Activated CD8-positive, alpha-beta memory T cell treated with anti-CD3 and anti-CD28 coated beads, Interleukin-2, amount 50 U/mL, for 4 hours (primary cell): ENCODE measurements at regions not wholly inside any gene's neighbourhood (a gene's known extent, or its start where the extent isn't known, plus 50 kb on each side); places are given as distances from the start of the nearest gene placed in this dataset.

Experiments
- DNase-seq: peaks from one replicate; pipeline ENCODE4 v3.0.0-alpha.2; 2020

GRCh38 chr2:41420872-41421271 is 626.9 kb upstream of the PKDCC start:
- no peak for DNase-seq

GRCh38 chr2:41431756-41432155 is 616.1 kb upstream of the PKDCC start:
- DNase-seq, result no peak

DNA sequence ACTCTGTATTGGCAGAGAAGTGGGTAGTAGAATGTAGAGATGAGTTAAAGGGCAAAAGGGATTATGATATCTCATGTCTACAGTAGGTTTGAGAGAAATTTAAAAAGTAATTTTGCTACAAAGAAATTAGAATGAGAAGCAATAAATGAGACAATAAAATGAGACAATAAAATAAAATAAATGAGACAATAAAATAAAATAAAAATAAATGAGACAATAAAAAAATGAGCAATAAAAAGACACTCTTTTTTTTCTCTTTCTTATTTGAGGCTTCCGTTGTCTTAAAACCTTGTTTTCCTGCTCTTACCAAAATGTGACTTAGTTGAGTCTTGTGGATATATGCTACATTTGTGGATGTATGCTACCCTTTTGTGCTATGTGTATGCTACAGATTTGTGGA is 615.4 kb upstream of the PKDCC start:
- DNase-seq, result no peak

DNA sequence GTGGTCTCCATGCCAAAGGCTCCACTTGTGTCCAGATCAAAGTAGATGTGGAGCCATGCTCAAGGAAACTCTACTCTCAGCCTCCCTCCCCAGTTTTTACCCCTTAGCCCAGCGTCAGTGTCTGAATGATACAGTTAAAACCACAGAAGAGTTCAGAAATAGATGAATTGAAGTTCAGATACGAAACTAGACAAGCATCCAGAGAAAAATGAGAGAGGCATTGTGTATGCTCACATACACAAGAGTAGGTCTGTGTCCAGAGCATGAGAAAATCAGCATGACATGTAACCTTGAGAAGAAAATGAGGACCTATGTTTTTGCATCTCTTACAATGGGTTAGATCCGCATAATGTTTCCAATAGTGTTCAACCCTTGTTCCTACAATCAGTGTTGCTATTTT is 612.8 kb upstream of the PKDCC start:
- no peak for DNase-seq

- DNase-seq, result no peak
Measured at GRCh38 chr2:41441958-41442357, 605.9 kb upstream of the PKDCC start.

- DNase-seq, result no peak
Measured at GRCh38 chr2:41445865-41446264, 602.0 kb upstream of the PKDCC start.

DNA sequence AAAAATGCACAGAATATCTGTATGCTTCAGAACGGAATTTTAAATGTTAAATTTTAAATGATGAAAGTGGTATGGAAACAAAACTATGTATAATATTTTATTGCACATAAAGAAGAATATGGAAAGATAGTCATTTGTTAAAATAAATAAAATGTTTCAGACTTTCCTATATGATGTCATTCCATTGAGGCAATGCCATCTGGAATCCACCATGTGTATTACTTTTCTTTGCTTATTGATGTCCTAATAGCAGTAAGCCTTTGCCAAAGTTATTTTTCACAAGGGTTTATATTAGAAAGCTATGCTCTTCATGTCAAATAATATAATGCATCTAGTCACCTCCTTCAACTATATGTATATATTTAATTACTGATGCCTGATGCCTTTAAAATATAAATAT is 601.6 kb upstream of the PKDCC start:
- DNase-seq, result no peak

DNA sequence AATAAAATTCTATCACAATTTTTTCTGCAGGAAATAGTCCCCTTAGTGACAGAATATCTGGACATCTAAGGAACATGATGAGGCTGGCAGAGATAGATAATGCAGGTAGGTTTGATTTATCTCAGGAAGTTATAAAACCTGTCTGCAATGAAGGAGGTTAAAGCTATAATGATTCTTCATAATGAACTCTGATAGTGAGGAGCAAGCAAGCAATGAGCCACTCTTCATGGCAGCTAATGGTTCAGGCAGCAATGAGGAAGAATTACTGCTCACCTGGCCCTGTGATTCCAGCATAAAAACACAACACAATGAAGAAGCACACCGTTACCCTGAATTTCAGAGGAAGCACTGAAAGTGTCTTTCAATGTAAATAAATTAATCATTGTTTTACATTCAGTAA is 599.6 kb upstream of the PKDCC start:
- DNase-seq, result no peak

DNA sequence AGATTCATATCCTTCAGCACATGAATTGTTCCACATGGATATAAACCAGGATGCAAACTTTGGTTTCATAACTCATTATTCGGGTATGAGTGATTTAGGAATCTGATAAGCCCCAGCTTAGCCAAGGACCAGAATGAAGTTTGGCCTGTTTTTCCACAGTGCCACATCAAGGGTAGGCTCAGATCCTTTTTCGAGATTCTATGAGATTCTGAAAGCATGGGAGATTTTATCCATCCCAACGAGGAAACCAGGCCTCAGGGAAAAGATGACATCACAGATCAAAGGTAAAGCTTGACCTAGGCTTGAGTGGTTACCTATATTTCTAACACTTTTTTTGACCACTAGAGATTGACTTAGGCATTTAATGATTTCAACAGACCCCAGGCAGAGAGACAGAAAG is 590.8 kb upstream of the PKDCC start:
- no peak for DNase-seq

GRCh38 chr2:41460661-41461060 is 587.2 kb upstream of the PKDCC start:
- no peak for DNase-seq

DNA sequence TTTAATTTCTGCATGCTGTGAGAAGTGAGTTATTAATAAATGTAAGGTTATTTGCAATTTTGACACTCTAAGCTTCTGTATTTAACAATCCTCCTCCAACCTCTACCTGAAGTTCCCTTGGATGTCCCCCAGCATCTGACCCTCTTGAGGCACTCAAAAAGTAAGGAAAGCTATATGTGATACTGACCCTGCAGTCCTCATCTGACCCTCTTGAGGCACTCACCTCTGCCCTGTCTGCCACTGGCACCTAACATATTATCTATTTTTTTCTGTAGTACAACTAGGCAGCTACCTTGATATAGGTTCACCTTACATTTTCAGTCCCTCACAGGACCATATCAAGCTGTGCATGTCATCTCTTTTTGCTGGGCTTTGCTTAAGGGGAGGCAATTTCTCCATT is 583.4 kb upstream of the PKDCC start:
- DNase-seq, result no peak

DNA sequence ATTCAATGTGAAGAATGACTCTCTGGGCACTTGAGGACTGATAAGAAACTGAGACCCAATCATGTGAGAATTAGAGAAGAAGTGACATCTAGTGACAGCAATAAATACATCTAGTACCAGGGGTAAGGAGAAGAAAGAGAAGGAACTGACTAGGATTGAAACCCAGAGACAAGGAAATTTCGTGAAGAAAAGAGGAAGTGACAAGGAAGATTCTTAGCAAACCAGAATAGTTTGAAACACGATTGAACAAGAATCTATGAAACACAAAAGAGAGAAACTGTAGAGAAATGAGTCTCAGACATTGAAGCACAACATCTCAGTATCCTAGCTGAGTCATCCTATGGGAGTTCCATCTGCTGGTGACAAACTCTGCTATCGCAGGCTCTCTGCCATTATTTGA is 571.9 kb upstream of the PKDCC start:
- DNase-seq, result no peak

GRCh38 chr2:41482659-41483058 is 565.2 kb upstream of the PKDCC start:
- no peak for DNase-seq

DNA sequence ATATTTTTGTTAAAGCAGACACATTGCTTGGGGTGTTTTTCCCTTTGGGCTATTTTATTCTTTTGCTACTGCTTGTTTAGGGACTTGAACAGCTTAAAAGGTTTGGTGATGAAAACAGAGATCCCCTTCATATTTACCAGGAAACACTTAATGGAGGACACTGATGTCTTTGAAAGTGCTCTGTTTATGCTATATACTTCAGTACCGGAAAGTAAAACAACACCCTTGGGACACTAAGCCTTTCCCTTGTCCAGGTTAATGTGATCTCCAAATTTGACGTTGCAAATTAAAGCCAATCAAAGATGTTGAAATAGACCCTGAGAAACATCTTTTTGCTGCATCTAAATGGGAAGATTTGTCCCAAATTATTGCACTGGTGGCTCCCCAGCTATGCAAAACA is 564.6 kb upstream of the PKDCC start:
- no peak for DNase-seq

GRCh38 chr2:41483982-41484857 is 563.6 kb upstream of the PKDCC start:
- DNase-seq, result no peak

DNA sequence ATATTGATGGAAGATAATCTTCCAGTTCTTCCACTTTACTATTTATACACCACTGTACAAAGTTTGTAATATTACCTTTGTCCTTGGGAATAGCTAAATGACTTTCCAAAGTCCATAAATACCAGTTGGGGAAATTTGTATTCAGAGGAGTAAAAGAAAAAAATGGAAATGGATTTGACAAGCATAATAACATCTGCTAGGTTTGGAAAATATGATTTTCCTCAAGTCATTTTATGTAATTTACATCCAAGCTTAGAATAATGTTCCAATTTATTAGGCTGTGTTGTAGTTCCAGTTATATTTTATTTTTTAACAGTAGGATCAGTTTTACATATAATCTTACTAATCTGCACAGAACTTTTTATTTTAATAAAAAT is 563.0 kb upstream of the PKDCC start:
- no peak for DNase-seq

DNA sequence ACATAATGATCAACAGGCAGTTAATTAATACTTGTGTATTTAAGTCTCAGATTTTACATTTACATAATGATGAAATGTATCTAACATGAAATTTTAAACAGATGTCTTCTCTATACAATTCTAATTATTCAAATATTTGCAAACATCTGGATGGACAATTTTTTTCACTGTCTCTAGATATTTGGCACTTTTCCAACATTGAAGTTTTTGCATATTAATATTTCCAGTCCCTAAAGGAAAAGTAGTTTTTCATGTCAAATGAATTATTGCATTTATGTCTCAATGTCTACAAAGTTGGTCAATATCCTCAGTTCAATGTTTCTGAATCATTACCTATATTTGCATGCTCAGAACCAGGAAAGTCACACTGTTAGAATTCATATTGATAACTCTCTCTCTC is 560.9 kb upstream of the PKDCC start:
- DNase-seq, result no peak

DNA sequence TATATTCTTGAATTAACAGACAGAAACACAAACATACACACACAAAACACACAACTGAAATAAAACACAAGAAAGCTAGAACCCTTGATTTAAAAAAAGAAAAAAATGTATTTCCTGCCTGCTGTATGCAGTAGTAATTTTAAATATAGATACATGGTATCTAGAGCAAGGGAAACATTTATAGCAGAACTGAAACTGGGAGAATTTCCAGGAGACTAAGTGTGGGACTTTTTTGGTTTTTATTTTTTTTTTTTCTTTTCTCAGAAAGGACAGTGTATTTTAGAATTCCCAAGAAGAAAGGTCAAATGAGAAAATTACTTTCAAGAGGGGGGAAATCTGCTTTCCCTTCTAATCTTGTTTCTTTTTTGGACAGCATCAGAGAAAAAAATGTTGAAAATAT is 558.9 kb upstream of the PKDCC start:
- DNase-seq, result no peak

- no peak for DNase-seq
Measured at GRCh38 chr2:41489638-41490037, 558.2 kb upstream of the PKDCC start.

GRCh38 chr2:41495050-41495449 is 552.8 kb upstream of the PKDCC start:
- DNase-seq, result no peak

DNA sequence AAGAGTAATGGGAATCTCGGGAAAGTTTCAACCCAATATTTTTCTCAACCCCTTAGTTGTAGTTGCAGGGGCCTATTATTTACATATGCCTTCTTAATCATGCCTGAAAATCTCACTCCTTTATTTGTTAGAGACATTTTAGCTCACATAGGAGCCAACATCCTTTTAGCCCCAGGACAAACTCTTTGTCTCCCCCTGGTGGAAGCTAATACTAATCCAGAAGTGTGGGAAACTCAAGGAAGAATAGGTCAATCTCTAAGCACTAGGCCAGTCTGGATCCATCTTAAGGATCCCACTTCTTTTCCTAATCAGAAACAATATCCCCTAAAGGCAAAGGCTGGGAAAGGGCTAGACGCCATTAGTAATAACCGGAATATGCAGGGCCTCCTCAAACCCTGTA is 550.9 kb upstream of the PKDCC start:
- DNase-seq, result no peak

GRCh38 chr2:41498781-41499180 is 549.0 kb upstream of the PKDCC start:
- no peak for DNase-seq

DNA sequence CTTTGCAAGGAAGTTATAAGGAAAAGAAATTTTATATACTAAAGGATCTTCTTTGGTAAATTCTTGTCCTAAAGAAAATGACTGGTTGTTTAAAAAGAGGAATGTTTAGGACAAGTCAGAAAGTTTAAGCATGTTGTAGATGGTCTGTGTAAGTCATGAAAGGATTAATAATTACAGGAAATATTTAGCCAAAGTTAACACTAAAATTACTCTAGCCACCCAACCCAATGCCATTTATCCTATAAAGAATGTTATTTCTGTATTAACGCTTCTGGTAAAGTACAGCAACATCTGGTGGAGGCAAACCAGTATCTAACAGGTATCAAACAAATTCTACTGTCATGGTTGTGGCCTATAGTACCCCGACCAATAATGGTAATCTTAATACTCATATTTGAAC is 546.9 kb upstream of the PKDCC start:
- no peak for DNase-seq

DNA sequence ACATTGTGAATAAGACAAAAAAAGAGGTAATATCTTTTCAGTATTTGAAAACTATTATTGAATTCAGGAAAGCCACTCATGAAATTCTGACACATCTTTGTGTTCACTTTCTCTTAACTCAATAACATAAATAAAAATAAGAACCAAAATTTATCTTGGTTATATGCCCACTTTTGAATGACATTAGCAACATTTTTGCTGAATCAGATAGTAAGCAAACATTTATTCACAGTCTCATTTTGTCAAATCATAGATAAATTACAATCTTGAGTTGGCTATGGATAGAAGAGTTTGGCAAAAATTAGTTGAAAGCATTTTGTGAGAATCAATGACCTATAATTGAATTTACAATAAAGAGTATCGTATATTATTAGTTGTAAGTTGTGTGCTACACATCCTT is 545.1 kb upstream of the PKDCC start:
- no peak for DNase-seq

DNA sequence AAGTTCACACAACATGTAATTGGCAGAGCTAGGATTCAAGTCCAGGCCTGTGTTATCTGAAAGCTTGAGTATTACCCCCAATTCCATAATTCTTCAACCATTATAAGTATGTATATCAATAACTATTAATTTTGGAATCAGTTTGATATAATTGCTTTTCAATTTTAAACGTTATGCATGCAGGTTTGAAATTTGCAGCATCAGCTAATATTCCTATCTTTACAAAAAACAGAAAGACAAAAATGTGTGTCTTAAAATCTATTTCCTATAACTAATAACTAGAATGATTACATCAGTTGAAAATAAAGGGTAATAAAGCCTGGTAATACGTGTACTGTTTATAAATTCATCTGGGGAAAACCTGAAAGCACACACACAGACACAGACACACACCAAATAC is 543.3 kb upstream of the PKDCC start:
- DNase-seq, result no peak
